AG09319 (cell line): ENCODE measurements at regions not wholly inside any gene's neighbourhood (a gene's known extent, or its start where the extent isn't known, plus 50 kb on each side); places are given as distances from the start of the nearest gene placed in this dataset.

Experiments used
- DNase-seq: peaks from one replicate; pipeline ENCODE4 v3.0.0-alpha.2; 2010; ENCODE audit warnings: low read depth; ENCODE audit errors: extremely low read depth
- TF ChIP-seq, protein P1 (sequence below): IDR thresholded peaks from 2 replicates; pipeline ENCODE4 v1.5.1; 2011; ENCODE audit warnings: low read depth, mild to moderate bottlenecking, inconsistent platforms, low read length, moderate library complexity

DNA sequence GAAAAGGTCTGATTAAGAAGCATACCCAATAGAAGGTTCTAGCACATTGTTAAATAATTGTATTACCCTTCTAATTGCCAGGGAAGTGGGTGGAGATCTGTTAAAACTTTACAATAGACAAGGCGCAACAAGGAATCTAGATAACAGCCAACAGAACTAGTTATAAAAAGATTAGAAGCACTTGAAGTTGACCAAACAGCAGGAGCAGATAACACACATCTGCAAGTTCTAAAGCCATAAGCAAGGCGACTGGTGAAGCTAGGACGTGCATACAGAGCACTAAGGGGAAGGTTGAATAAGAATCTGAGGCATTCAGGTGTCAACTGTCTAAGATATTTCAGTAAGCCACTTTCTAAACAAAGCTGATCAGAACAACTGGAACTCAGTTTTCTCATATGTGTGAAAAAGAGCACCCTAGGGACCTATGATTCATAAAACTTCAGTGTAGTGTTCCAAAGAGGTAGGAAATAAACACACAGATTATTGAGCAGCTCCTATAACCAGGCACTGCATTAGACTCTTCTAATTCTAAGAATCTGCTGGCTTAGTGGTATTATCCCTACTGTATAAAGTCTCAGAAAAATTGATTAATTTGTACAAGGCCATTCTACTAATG is 111.2 kb downstream of the SAMD9 start:
- TF ChIP-seq, protein P1, sequence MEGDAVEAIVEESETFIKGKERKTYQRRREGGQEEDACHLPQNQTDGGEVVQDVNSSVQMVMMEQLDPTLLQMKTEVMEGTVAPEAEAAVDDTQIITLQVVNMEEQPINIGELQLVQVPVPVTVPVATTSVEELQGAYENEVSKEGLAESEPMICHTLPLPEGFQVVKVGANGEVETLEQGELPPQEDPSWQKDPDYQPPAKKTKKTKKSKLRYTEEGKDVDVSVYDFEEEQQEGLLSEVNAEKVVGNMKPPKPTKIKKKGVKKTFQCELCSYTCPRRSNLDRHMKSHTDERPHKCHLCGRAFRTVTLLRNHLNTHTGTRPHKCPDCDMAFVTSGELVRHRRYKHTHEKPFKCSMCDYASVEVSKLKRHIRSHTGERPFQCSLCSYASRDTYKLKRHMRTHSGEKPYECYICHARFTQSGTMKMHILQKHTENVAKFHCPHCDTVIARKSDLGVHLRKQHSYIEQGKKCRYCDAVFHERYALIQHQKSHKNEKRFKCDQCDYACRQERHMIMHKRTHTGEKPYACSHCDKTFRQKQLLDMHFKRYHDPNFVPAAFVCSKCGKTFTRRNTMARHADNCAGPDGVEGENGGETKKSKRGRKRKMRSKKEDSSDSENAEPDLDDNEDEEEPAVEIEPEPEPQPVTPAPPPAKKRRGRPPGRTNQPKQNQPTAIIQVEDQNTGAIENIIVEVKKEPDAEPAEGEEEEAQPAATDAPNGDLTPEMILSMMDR: no peak
- no peak for DNase-seq

- DNase-seq: no peak
Observed at GRCh38 chr7:93004906-93005305, 112.9 kb downstream of the SAMD9 start.

DNA sequence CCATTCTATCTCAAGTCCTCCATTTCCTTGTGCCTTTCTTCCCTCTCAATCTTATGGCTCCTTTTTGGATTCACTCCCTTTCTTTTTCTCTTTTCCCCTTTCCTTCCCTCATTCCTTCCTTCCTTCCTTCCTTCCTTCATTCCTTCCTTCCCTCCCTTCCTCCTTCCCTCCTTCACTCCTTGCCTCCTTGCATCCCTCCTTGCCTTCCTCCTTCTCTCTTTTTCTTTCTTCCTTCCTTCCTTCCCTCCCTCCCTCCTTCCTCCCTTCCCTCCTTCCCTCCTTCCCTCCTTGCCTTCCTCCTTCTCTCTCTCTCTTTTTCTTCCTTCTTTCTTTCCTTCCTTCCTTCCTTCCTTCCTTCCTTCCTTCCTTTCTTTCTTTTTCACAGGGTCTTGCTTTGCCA is 120.1 kb downstream of the SAMD9 start:
- no peak for DNase-seq
- TF ChIP-seq, protein P1: no peak

More at GRCh38 chr7:93004906-93005305, 112.9 kb downstream of the SAMD9 start:
- TF ChIP-seq, protein P1: no peak

GRCh38 chr7:92997152-92997551 is 120.6 kb downstream of the SAMD9 start:
- no peak for DNase-seq
- TF ChIP-seq, protein P1: no peak

- TF ChIP-seq, protein P1: no peak
- no peak for DNase-seq
Observed at GRCh38 chr7:92994901-92995300, 122.9 kb downstream of the SAMD9 start.

DNA sequence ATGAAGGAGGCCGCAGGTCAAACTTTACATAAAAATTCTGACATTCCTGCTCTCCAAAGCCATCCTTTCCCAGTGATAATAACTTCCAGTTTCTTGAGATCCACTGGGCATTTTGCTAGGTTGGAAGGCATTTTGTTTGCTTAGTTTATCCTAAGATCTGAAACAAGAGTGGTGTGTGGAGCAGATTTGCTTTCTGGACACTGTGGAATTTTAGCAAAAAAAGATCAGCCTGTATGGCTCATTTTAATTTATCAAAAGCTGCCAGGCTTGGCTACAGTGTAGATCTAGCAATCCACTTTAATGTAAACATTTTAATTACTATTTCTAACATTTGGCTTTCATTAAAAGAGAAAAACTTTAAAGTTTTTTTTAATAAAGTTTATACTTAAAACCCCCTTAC is 124.8 kb downstream of the SAMD9 start:
- no peak for DNase-seq
- TF ChIP-seq, protein P1: no peak

GRCh38 chr7:92992483-92992882 is 125.3 kb downstream of the SAMD9 start:
- TF ChIP-seq, protein P1: no peak
- no peak for DNase-seq
